ENCODE measurements at regions not wholly inside any gene's neighbourhood (a gene's known extent, or its start where the extent isn't known, plus 50 kb on each side); places are given as distances from the start of the nearest gene placed in this dataset.

DNA sequence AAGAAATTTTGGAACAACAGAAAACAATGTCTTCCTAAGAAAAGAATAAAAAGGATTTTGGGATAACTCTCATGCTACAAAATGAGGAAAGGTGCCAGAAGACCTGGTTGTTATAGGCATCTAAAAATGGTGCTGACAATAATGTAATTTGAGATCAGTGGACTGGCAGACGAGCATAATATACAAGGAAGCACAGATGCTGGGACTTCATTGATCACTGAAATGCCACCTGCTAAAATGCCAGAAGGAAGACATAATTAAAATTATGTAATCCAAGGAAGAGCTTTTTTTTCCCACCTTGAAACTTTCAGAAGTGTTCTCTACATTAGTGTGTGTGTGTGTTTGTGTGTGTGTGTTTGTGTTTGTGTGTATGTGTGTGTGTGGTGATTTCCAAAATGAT, 535.9 kb downstream of the XIRP2 start:
- intact Hi-C loops (cut with DNase I) = no loop called here
- H3K27ac ChIP-seq = no peak overlapping the region
- no peaks in the 10 kb centered on the region for H3K27me3 ChIP-seq (replicated peaks; ENCODE audit: insufficient read depth)
- no peaks in the 10 kb centered on the region for H3K9me3 ChIP-seq
- no peaks in the 10 kb centered on the region for H3K4me1 ChIP-seq (replicated peaks)
- WGBS = 27% methylated on average over 1 of the region's 1 CpG
- no peak for DNase-seq (ENCODE audit: low spot score)
- no peaks in the 10 kb centered on the region for H3K36me3 ChIP-seq
- no peak overlapping the region for H3K4me3 ChIP-seq
- TF ChIP-seq POLR2A (IDR thresholded peaks at IDR 0.05) (no peak), POLR2AphosphoS5 (IDR thresholded peaks at IDR 0.05) (no peak)

DNA sequence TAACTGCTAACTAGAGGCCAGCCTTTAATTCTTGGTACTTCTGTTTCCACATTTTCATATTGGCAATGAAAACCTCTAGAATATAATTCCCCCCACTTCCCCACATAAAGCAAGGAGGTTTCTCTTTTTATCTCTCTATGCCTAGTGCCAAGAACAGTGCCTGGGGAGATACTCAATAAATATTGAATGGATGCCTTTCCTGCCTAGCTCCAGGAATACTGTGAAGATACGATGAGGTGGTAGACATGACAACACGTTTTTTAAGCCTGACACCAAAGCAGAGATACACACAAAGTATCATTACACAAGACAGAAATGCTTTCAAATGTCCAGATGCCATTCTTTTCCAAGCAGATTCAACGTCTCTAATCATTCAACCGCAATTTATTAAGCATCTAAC, 535.5 kb downstream of the XIRP2 start:
- intact Hi-C loops (cut with DNase I) = no loop called here
- no peak for DNase-seq (ENCODE audit: low spot score)
- Histone ChIP-seq H3K27ac (no peak overlapping the region), H3K9me3 (no peaks in the 10 kb centered on the region), H3K27me3 (replicated peaks; ENCODE audit: insufficient read depth) (no peaks in the 10 kb centered on the region), H3K4me3 (no peak overlapping the region), H3K36me3 (no peaks in the 10 kb centered on the region), H3K4me1 (replicated peaks) (no peaks in the 10 kb centered on the region)
- no peak for TF ChIP-seq POLR2AphosphoS5 (IDR thresholded peaks at IDR 0.05)
- TF ChIP-seq, protein P1, sequence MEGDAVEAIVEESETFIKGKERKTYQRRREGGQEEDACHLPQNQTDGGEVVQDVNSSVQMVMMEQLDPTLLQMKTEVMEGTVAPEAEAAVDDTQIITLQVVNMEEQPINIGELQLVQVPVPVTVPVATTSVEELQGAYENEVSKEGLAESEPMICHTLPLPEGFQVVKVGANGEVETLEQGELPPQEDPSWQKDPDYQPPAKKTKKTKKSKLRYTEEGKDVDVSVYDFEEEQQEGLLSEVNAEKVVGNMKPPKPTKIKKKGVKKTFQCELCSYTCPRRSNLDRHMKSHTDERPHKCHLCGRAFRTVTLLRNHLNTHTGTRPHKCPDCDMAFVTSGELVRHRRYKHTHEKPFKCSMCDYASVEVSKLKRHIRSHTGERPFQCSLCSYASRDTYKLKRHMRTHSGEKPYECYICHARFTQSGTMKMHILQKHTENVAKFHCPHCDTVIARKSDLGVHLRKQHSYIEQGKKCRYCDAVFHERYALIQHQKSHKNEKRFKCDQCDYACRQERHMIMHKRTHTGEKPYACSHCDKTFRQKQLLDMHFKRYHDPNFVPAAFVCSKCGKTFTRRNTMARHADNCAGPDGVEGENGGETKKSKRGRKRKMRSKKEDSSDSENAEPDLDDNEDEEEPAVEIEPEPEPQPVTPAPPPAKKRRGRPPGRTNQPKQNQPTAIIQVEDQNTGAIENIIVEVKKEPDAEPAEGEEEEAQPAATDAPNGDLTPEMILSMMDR (IDR thresholded peaks at IDR 0.05) = no peak
- TF ChIP-seq POLR2A (IDR thresholded peaks at IDR 0.05) = no peak
- WGBS = 60% methylated on average over 4 of the region's 4 CpGs

DNA sequence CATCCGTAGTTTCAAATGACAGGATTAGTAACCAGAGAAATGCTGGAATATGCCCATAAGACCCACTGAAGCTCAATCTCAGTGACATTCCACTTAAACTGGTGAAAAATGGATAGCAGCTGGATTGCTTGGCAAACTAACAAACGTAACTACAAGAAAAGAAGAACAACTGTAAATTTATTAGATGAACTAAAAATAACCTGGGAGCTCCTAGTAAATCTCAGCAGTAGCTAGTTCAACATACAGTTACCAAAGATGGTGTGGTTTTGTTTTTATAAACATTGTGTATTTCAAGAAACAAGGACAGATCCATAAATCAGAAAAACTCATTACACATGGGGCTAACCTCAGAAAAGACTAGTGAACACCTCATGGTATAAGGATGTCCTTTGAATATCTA, 531.9 kb downstream of the XIRP2 start:
- no peak for DNase-seq (ENCODE audit: low spot score)
- no peaks in the 10 kb centered on the region for H3K9me3 ChIP-seq
- H3K27ac ChIP-seq = no peak overlapping the region
- H3K4me3 ChIP-seq = no peak overlapping the region
- H3K4me1 ChIP-seq (replicated peaks) = no peaks in the 10 kb centered on the region
- TF ChIP-seq POLR2AphosphoS5 (IDR thresholded peaks at IDR 0.05) = no peak
- TF ChIP-seq, protein P1 (IDR thresholded peaks at IDR 0.05) = no peak
- no peak for TF ChIP-seq POLR2A (IDR thresholded peaks at IDR 0.05)
- H3K27me3 ChIP-seq (replicated peaks; ENCODE audit: insufficient read depth) = no peaks in the 10 kb centered on the region
- no peaks in the 10 kb centered on the region for H3K36me3 ChIP-seq
- WGBS = 29% methylated on average over 2 of the region's 2 CpGs
- intact Hi-C loops (cut with DNase I) = no loop called here

DNA sequence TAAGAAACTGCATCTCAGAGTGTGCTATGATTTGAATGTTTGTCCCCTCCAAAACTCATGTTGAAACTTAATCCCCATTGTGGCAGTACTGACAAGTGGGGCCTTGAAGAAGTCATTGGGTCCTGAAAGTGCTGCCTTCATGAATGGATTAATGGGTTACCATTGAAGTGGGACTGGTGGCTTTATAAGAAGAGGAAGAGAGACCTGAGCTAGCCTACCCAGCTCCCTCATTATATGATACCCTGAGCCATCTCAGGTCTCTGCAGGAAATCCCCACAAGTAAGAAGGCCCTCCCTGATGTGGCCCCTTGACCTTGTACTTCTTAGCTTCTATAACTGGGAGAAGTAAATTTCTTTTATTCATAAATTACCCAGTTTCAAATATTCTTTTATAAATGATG, 526.8 kb downstream of the XIRP2 start:
- Histone ChIP-seq H3K36me3 (no peaks in the 10 kb centered on the region), H3K4me3 (no peak overlapping the region), H3K27ac (no peak overlapping the region), H3K4me1 (replicated peaks) (no peaks in the 10 kb centered on the region), H3K27me3 (replicated peaks; ENCODE audit: insufficient read depth) (no peaks in the 10 kb centered on the region), H3K9me3 (no peaks in the 10 kb centered on the region)
- TF ChIP-seq, protein P1 (IDR thresholded peaks at IDR 0.05) = no peak
- TF ChIP-seq POLR2AphosphoS5 (IDR thresholded peaks at IDR 0.05) (no peak), POLR2A (IDR thresholded peaks at IDR 0.05) (no peak)
- intact Hi-C loops (cut with DNase I) = no loop called here
- DNase-seq (ENCODE audit: low spot score) = no peak

DNA sequence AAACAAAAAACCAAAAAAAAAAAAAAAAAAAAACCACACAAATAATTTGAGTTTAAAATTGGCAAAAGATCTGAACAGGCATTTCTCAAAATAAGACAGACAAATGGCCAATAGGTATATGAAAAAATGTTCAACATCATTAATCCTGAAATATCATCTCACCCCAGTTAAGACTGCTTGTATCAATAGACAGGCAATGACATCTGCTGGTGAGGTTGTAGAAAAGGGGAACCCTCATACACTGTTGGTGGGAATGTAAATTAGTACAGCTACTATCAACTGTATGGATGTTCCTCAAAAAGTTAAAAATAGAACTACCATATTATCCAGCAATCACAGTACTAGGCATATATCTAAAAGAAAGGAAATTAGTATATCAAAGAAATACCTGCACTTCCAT, 523.1 kb downstream of the XIRP2 start:
- Histone ChIP-seq H3K4me3 (no peak overlapping the region), H3K9me3 (no peaks in the 10 kb centered on the region), H3K36me3 (no peaks in the 10 kb centered on the region), H3K27me3 (replicated peaks; ENCODE audit: insufficient read depth) (no peaks in the 10 kb centered on the region), H3K4me1 (replicated peaks) (no peaks in the 10 kb centered on the region), H3K27ac (no peak overlapping the region)
- TF ChIP-seq, protein P1 (IDR thresholded peaks at IDR 0.05) = no peak
- no peak for TF ChIP-seq POLR2AphosphoS5 (IDR thresholded peaks at IDR 0.05)
- TF ChIP-seq POLR2A (IDR thresholded peaks at IDR 0.05) = no peak
- DNase-seq (ENCODE audit: low spot score) = no peak
- intact Hi-C loops (cut with DNase I) = no loop called here
